ENCODE measurements at regions not wholly inside any gene's neighbourhood (a gene's known extent, or its start where the extent isn't known, plus 50 kb on each side); places are given as distances from the start of the nearest gene placed in this dataset.

DNA sequence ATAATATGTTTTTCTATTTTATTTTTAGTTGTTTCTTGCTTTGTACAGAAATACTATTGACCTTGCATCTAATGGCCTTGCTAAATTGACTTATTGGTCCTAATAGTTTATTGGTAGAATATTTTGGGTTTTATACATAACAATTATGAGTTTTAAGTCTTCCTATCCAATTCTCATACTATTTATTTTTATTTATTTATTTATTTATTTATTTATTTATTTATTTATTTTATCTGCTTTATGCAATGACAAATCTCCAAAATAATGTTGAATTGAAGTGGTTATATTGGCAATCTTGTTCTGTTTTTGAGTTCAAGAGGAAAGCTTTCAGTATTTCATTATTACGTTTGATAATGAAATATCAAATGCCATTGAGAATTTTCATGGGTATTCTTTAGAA lies 488.3 kb downstream of the CDH2 start:
- TF ChIP-seq POLR2A (IDR thresholded peaks at IDR 0.05; ENCODE audit: low read depth, low read length) (no peak), RCOR1 (IDR thresholded peaks at IDR 0.05; ENCODE audit: insufficient replicate concordance, low read length) (no peak), MXI1 (IDR thresholded peaks at IDR 0.05; ENCODE audit: borderline replicate concordance, low read depth, low read length) (no peak), MAZ (IDR thresholded peaks at IDR 0.05; ENCODE audit: borderline replicate concordance, low read depth, low read length) (no peak), CHD1 (IDR thresholded peaks at IDR 0.05; ENCODE audit: low read depth, low read length) (no peak), SMC3 (IDR thresholded peaks at IDR 0.05; ENCODE audit: low read depth, low read length) (no peak), BHLHE40 (IDR thresholded peaks at IDR 0.05; ENCODE audit: low read depth, low read length) (no peak), RFX5 (IDR thresholded peaks at IDR 0.05; ENCODE audit: low read depth, low read length) (no peak), NFE2L2 (IDR thresholded peaks at IDR 0.05; ENCODE audit: low read depth, low read length) (no peak)
- TF ChIP-seq, protein P1, sequence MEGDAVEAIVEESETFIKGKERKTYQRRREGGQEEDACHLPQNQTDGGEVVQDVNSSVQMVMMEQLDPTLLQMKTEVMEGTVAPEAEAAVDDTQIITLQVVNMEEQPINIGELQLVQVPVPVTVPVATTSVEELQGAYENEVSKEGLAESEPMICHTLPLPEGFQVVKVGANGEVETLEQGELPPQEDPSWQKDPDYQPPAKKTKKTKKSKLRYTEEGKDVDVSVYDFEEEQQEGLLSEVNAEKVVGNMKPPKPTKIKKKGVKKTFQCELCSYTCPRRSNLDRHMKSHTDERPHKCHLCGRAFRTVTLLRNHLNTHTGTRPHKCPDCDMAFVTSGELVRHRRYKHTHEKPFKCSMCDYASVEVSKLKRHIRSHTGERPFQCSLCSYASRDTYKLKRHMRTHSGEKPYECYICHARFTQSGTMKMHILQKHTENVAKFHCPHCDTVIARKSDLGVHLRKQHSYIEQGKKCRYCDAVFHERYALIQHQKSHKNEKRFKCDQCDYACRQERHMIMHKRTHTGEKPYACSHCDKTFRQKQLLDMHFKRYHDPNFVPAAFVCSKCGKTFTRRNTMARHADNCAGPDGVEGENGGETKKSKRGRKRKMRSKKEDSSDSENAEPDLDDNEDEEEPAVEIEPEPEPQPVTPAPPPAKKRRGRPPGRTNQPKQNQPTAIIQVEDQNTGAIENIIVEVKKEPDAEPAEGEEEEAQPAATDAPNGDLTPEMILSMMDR (conservative IDR thresholded peaks at IDR 0.05; ENCODE audit: low read depth, low read length): no peak
- TF ChIP-seq, protein P2, sequence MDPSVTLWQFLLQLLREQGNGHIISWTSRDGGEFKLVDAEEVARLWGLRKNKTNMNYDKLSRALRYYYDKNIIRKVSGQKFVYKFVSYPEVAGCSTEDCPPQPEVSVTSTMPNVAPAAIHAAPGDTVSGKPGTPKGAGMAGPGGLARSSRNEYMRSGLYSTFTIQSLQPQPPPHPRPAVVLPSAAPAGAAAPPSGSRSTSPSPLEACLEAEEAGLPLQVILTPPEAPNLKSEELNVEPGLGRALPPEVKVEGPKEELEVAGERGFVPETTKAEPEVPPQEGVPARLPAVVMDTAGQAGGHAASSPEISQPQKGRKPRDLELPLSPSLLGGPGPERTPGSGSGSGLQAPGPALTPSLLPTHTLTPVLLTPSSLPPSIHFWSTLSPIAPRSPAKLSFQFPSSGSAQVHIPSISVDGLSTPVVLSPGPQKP (IDR thresholded peaks at IDR 0.05; ENCODE audit: borderline replicate concordance, low read depth, low read length): no peak
